GM21390 (cell line): ENCODE measurements at regions not wholly inside any gene's neighbourhood (a gene's known extent, or its start where the extent isn't known, plus 50 kb on each side); places are given as distances from the start of the nearest gene placed in this dataset.

Experiments used
- ATAC-seq: cut with Tn5 transposase; IDR thresholded peaks from one replicate; pipeline ENCODE4 v1.9.1; 2021; ENCODE audit not compliant: unreplicated experiment

DNA sequence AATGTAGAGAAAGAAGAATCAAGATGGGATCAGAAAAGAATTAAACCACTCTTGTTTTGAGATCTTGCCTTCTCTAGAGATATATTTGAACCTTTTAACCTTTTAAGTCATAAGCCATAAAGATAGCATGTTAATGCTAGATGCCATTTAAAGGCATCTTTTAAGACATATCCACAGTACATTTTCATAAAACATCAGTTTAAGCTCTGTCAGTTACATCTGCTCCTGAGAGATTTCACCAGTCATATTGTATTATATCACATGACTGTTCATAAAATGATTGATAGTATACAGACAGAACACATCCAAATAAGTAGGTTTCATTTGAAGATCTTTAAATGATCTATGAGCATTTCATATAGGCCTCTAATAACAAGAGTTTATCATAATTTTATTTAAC is 1238.5 kb downstream of the SLC16A7 start:
- ATAC-seq, result no peak

- no peak for ATAC-seq
Observed at GRCh38 chr12:60834806-60835205, 1239.0 kb downstream of the SLC16A7 start.

- no peak for ATAC-seq
Observed at GRCh38 chr12:60836651-60837050, 1240.8 kb downstream of the SLC16A7 start.

- ATAC-seq, result no peak
Observed at GRCh38 chr12:60842181-60842580, 1246.4 kb downstream of the SLC16A7 start.

- no peak for ATAC-seq
Observed at GRCh38 chr12:60844101-60844500, 1248.3 kb downstream of the SLC16A7 start.

DNA sequence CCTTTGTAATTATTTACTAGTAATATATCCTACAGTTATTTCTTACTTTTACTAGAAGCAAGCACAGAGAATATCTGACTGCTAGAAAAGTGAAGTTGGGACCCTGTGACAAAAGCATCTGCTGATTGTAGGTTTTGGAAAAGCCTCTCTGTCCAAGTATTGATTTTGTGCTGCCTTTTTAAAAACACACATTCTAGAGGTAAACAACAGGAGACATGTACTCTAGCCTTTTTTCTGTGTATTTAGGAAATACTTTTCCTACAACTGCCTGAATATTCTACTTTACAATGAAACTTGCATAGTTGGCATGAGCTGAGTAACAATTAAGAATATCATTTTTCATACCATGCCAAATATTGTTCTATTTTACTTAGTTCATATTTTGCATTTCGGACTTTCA is 1249.0 kb downstream of the SLC16A7 start:
- no peak for ATAC-seq

DNA sequence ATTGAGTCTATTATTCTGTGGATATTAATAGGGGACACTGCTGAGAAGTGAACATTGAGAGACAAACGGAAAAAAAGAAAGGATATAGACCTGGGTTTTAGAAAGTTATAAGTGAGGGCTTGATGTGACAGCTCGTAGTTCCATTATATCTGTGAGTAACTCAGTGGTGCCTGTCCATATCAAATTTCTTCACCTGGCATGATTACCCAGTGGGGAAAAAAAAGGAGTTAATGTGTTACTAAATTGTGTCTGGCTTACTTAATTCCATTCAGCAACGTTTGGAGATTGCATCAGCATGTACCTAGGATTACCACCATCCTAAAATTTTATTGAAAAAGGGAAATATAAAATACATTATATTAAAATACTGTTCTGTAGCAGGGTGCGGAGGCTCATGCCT is 1249.9 kb downstream of the SLC16A7 start:
- ATAC-seq, result no peak

DNA sequence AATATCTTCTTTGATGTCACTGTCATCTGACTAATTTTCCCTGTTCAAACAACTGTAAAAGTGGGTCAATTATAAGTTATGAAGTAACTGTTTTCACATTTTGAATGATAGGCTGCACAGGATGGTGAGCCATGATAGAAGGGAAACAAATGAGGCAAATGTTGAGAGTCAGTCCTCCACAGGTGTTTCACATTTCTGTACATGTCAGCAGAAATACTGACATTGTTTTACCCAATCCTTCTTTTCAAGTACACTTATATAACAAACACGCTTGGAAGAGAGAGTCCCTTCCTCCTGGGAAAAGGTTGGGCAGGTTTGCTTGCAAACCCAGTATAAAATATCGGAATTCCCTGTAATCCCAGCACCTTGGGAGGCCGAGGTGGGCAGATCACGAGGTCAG is 1251.5 kb downstream of the SLC16A7 start:
- ATAC-seq, result no peak

DNA sequence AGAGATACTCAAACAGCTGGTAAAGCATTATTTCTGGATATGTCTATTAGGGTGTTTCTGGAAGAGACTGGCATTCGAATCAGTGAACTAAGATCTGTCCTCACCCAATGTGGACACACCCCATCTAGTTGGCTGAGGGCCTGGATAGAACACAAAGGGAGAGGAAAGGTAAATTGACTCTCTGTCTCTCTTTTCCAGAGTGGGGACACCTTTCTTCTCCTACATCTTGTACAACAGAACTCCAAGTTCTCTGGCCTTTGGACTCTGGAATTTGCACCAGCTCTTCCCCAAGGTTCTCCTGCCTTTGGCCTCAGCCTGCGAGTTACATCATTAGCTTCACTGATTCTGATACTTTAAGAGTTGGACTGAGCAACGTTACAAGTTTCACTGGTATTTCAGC is 1253.9 kb downstream of the SLC16A7 start:
- no peak for ATAC-seq

GRCh38 chr12:60853407-60853806 is 1257.6 kb downstream of the SLC16A7 start:
- ATAC-seq, result no peak

GRCh38 chr12:60863421-60863820 is 1267.6 kb downstream of the SLC16A7 start:
- no peak for ATAC-seq

DNA sequence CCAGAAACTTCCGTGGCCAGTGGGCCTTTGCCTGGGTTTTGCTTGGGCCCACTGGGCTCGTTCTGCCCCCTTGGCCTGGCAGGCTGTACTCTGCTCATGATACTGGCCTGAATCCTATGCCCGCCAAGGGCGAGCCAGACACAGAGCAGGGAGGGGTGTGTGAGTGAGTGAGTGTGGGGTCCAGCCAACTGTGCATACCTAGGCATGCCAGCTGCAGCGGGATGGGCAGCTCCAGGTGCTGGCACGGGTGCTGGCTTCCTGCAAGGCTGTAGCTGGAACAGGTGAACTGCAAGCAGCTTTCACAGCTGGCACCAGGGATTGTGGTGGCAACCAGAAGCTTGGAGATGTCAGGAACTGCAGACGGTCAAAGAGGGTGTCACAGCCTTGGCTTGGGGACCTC is 1276.4 kb downstream of the SLC16A7 start:
- no peak for ATAC-seq

DNA sequence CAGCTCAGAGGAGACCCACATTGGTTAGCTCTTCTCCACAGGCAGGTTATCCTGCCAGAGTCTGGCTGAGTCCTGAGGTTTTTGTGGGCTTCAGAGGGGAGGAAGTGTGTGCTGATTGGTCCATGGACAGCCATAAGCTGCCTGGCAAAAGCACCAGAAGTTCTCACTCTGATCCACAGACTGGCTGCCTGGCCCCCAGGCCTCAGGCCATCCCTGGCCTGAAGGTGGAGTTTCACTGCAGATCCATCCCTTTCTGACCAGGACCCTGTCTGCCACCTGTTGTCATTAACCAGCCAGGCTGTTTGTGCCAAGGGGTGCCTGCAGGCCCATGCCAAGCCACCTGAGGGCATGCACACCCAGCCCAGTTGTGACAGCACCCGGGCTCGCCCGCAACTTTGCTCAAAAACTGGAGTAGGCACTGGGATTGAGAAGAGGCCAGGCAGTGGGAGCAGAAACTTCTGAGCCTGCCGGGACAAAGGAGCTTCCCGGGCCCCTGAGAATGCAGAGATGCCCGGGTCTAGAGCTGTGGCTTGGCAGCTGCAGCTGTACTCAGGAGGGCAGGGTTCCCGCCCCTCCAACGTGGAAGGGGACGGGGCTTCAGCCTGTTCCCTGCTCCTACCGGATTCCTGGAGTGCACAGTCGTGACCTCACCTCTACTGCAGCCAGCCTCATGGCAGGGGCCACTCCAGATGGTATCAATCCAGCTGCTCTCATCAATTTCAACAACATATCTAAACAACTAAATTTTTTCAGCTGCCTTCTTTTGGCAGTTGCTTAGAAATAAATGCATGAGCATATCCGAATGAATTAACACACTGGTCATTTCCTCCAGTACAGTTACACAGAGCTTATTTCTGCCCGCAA is 1277.3 kb downstream of the SLC16A7 start:
- no peak for ATAC-seq

DNA sequence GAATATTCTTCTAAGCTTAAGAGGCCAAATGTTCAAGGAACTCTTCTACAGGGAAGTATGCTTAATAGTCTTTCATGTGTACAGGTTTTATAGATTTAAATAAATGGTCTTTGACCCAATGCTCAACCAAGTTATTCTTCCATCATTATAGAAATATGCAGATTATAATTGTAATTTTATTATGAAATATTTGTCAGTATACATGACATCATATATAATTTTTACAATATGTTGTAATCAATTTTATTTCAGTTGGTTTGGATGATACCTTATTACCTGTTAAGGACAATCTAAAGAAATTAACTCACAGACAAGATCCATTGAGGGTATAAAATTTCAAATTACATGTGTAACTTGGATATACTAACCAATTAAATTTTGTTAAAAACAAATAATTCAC is 1278.3 kb downstream of the SLC16A7 start:
- ATAC-seq, result no peak

GRCh38 chr12:60920841-60921495 is 1325.1 kb downstream of the SLC16A7 start:
- no peak for ATAC-seq

GRCh38 chr12:60921541-60921940 is 1325.7 kb downstream of the SLC16A7 start:
- ATAC-seq, result no peak

DNA sequence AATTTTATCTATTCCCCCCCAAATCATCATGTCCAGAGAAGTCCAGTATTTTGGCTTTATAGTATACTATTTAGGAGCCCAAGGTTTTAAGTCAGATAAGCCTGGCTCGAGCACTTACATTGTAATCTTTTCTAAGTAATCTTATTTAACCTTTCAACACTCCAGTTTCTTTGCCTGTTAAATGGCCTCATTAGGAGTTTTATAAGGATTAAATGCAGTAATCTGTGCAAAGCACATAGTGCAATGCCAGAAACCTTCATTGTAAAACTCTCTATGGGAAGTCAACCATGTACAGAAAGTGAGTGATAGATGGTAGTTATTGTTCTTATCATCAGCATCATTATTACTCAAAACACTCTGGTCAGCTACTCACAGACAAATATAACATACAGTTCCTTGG is 1330.4 kb downstream of the SLC16A7 start:
- no peak for ATAC-seq

GRCh38 chr12:60930151-60930550 is 1330.1 kb upstream of the USP15 start:
- no peak for ATAC-seq

- ATAC-seq, result no peak
Observed at GRCh38 chr12:60935981-60936761, 1324.0 kb upstream of the USP15 start.

GRCh38 chr12:60947533-60947932 is 1312.7 kb upstream of the USP15 start:
- no peak for ATAC-seq

DNA sequence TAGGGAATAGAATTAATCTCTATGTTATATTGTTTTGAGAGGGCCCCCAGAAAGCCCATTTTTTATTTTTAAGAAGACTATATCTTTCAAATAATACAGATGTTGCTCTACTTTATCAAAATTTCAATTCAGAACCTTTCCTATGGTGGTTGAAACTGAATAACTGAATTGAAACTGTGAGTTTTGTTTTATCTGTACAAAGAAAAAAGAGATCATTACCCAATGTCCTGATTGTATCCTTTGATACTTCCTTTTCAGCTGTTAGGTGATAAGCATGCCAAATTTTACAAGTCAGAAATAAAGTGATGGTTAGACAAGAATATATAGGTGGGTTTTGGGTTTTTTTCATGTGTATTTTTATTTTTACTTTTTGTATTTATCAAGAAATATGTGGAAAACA is 1293.1 kb upstream of the USP15 start:
- ATAC-seq, result no peak

GRCh38 chr12:60977966-60978365 is 1282.2 kb upstream of the USP15 start:
- ATAC-seq, result no peak
